NCI-H2029 (cell line): ENCODE measurements at regions not wholly inside any gene's neighbourhood (a gene's known extent, or its start where the extent isn't known, plus 50 kb on each side); places are given as distances from the start of the nearest gene placed in this dataset.

ENCODE experiments used
- DNase-seq: peaks from one replicate; lab custom pipeline; 2025; lab: John Stamatoyannopoulos, UW

DNA sequence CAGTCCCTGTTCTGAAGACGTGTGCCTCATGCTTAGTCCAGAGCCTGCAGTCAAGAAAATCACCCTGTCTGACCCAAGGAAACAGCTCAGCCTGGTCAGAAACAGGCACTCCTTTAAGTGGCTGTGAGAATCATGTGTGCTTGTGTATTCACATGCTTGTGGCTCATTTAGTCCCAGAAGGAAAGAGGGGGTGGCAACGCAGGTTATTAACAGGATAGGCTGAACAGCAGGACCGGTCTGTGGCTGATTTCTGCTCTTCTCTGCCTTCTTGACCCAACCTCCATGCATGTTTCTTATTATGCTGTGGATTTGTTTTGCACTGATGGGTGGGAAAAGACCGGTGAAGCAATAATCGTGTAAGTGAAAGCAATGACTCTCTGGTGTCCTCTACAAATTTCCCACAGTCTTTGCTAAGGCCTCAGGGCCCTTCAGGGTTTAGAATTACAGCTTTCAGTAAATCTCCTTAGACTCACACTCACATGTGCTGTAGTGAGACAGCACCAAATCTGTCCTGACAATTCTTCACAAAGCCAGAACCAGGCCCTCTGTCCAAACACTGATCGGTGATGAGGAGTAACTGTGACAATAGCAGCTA is 288.1 kb downstream of the ETS1 start:
- DNase-seq: peak; percentile 22

DNA sequence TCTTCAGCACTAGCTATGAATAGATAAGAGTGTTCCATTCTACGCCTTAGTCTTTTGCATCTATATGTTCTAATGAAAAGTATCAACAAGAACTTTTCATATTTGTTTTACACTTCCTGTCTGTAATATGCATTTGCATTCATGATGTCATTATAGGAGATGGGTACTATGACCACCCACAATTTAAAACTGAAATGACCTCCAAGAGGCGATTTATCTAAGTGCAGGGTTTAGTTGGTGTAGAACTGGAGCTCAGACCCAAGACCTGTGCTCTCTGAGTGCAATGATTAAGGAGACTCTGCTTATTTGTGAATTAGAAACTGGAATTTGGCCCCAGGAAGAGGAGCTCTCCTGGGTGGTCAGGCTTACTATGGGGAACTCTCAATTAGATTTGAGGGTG is 289.1 kb downstream of the ETS1 start:
- no peak for DNase-seq

DNA sequence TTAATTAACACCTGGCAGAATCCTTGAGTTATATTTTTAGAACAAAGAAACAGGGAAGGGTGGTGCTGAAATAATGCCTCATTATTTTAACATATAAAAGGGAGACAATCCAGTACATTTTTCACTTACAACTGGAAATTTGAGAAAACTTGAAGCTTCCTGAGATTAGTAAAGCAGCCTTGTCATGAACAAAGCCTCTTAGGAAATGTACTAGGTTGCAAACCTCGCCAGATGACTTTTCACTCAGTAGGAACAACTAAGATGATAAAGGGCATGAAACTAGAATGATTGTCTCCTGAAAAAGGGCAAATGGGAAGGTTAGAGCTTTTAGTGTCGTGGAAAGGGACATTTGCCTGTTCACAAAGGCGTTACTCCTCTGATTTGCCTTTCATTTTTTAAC is 289.6 kb downstream of the ETS1 start:
- no peak for DNase-seq

DNA sequence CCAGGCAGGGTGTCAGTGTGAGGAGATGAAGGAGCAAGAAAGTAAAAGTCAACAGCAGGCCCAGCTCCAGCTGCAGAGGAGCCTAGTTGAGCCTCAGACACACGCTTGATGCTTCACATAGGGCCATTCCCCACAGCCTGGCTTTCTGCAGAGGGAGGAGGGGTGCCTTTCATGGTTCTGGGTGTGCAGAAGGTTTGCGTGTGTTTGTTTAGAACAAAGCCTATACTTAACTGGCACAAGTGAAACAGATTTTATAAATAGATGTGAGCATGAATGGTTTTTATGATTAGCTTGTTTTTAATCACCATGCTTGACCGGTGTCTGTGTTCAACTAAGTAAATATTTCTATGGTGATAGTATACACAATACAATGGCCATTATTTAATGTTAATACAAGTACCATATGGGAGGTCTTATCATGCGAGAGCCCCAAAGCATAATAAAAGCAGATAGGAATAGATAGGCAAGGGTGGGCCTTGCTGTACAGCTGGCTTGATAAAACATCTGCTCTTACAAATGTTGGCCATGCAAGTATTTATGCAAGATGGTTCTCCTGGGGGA is 290.2 kb downstream of the ETS1 start:
- DNase-seq: peak; percentile 83

DNA sequence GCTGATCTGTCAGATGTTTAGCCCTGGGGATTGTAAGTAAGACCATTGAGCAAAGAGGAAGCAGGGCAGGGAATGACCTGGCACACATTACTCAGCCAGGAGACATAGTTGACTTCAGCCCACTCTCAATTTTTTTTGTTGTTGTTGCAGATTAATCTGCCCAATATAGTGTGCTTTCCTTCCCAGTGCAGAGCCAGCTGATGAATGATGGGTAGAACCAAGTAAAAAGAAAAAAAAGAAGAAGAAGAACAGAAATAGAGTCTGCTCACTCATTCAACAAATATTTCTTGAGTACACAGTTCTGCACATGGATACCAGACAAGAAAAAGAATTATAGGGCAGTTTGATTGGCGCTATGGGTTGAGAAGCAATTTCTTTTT is 292.7 kb downstream of the ETS1 start:
- no peak for DNase-seq

DNA sequence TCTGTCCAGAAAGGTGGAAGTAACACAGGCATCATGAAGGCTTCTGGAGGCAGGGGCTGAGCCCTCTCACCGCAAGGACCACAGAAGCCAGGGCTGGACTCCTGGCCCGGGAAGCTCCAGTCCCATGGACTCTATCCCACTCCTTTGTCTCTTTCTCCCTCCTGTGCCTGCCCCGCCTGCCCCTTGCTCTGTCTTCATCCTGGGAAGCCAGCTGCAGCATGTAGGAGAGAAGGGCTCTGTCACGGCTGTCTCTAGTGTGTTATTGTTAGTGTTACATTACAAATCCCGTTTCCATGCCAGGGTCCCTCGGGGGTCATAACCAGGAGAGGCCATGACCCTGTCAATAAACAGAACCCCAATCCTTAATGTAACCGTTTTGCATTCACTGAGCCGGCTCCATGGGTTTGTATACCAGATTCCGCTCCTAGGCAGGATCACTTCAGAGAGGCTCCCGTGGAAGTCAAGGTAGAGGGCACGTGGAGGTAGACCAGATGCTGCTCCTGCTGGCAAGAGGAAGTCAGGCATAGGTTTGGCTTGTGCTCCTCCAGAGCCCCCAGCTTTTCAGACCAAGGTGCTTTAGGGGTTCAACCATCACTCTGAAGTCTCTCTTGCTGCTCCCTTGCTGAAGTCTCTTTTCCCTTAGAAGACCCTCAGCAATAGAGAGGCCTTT is 293.2 kb downstream of the ETS1 start:
- DNase-seq: no peak

DNA sequence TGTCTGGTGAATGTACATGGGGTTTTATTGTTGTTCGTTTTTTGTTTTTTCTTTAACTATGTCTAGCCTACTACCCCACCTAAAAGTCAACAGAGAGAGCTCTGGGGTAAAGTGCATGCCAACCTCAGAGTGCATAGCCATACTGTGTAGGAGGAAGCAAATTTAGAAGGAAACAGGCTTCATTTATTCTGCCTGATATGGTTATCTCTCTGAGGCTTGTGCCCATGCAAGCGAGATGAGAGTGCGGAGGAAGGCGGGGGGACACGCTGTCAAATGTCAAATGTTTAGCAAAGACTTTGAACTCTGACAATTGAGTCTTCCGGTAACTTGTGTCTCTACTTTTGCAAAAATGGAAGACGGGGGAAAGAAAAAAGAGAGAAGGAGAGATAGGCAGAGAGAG is 295.5 kb downstream of the ETS1 start:
- DNase-seq: no peak

DNA sequence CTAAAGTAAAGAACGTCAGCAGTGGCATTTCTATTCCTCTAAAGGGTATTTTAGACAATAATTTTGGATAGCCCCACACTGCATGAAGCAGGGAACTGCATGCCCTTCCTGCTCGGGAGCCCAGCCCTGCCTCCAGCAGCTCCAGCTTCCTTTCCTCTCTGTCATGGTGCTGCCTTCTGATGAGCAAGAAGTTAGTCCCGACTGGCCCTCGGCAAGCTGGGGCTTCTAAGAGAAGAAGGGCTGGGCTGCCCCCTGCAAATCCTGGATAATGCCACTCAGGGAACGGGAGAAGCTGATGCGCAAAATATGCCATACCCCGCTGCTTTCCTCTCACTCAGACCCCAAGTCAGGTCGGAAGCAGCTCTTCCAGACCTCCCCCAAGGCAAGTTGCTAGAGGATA is 296.4 kb downstream of the ETS1 start:
- no peak for DNase-seq

DNA sequence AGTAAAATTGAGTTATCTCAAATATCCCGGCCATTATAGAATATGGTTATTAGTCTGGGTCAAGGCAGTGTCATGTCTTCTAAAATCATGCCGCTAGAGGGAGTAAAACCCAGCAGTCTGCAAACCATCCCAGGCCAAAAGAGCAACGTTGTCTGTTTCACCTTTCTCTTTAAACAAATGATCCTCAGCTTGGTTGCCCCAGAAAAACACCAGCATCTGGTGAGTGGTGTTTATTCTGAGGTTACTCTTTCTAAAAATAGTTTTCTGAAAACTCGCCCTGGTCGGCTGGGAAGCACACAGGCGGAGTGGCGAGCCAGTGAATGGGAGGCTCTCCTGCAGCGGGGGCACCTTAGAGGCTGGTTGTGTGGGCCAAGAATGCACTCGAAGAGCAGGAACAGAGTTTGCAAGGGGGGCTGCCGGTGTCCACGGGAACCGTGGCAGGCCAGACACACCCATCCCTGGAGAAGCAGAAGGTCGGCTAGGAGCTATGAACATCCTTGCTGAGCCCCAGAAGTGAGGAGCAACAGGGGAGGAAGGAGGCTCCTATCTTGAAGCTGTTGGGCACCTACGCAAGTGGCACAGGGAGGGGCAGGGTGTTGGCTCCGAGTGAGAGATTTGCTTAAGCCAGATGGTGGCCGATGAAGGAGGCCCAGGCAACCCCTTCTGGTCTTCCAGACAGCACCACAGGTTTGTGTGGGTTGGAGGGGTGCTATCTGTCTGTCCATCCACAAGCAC is 297.1 kb downstream of the ETS1 start:
- peak; percentile 73 for DNase-seq

DNA sequence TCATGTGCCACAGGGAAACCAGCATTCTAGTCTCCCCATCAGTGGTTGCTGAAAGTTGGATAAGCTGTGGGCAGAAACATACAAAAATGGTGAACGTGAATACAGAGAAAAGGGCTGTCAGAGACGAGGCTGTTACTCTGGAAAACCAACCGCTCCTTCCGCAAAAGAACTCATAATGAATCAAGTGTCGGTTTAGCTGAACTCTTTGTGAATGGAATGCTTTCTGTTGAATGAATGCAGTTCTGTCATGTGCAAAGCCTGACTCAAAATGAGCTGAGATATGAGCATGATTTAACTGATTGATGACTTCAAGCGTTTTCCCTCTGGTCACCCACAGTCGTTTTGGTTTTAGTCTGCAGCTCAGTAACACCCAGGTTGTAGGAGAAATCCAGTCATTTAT is 298.3 kb downstream of the ETS1 start:
- DNase-seq: no peak

DNA sequence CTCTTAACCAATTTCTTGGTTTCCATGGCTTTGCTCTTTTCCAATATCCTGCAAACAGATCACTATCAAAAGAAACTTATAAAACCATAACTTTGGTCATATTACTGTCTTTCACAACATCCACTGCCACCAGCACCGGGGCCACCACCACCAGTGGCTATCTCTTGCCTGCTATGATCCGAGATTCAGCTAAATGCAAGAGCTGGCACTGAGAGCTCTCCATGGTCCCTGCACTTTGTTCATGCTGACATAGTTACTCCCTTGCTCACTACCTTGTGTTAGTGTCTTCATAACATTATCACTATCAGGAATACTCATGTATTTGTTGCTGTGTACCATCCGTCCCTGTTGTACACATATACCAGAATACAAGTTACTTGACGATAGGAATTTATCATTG is 299.0 kb downstream of the ETS1 start:
- no peak for DNase-seq

DNA sequence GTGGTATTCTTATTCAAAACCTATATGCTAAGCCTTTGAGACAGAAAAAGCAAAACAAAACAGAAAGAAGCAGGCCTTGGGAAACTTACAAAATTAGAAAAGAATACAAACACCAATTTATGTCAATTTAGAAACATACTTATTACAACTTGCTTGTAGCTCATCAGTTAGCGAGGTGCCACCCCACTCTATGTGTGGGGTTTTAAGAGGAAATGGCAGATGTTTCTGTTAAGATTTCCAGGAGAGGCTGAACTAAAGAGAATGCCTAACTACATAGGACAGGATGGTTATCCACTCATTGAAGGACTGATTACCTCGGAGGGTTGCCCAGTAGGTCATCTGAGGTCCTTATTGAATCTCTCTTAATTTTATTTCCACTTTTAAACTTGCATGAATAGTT is 302.0 kb downstream of the ETS1 start:
- DNase-seq: no peak

DNA sequence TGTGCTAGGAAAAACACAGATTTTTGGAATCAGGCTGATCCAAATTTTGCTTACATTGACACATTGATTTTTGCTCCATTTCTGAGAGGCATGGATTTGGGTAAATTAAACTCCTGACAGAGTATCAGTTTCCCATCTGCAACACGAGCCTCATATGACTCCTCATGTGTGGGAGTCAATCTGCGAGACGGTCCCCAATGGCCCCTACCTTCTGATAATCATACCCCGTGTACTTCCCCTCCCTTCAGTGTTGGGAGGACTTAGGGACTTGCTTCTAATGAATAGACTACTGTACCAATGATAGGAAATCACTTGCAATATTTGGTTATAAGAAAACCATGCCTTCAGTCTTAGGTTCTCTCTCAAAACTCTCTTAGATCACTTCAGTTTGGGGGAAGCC is 302.7 kb downstream of the ETS1 start:
- DNase-seq: no peak

DNA sequence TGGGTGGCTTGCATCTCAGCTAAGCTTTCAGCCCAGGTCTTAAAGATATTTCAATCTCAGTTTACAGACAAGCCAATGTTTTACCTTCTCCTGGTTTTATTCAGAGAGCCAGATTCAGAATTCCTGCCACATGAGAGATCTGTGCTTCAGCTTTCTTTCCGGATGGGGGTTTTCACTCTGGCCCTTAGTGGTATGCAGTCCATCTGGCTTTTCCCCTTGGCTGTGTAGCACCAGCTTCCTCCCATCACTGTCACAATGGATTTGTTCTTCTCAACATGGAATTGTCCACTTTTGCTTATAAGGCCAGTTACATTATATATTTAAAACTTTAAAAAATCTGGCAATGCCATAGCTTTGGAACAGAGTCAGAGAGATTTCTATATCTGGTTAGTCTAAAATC is 303.9 kb downstream of the ETS1 start:
- no peak for DNase-seq

DNA sequence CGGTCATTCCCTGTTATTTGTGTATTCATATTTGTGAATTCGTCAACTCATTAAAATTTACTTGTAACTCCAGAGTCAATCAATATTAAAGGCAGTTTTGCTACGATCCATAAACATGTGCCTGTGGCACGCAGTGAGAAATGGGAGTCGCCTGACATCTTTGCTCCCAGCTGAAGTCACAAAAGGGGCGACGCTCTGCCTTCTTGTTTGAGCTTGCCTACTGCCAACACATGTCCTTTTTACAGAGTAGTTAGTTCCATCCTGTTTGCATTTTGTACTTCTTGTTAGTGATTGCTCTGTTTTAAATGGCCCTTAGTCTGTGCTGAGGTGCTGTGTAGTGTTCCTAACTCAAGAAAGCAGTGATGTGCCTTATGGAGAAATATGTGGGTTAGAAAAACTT is 305.3 kb downstream of the ETS1 start:
- DNase-seq: no peak

DNA sequence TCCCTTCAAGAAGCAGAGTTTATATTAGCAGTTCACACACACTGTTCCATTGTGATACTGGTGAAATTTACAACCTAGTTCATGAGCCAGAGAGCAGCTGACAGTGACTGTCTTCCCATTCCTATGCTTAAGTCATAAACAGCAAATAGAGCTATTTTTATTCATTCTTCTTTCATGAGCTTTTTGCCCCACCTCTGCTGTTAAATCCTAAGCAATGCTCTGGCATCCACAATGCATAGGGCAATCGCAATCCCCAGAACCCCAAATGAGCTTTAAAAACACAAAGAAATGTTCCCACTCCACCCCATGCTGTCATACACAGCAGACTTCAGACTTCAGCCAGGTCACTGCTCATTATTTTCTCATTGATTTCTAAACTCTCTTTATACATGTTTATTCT is 307.5 kb downstream of the ETS1 start:
- DNase-seq: no peak

DNA sequence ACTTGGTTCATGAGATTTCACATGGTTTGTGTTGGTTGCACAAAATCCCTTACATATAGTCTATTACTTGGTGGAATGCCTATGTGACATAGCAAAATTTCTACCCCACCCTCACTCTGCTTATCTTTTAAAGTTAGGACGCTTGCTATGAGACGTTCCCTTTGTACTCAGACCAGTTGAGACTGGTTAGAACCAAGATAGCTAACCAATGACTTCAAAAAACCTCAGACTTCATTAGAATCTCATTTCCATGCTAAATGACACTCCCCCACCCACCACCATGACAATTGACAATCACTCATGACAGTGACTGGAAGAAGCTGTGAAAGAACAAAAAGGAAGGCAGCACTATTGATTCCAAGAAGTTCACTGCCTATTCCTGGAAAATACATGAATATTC is 313.6 kb downstream of the ETS1 start:
- DNase-seq: no peak

DNA sequence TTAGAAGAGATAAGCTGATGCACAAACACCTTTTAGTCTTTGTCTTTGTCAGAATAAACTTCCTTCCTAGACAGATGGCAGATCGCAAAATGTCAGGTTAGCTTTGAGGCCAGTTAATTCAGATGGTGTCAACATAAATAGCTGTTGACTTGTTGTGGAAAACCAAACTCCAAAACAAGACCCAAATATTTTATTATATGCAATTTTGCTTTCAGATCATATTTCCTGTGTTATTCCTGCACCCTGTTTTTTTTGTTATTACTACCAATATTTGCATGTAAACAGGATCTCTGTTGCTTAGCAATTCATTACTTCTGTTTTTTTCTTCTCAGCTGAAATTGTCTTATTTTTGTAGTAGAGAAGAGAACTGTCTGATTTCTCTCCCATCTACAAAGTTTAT is 316.0 kb downstream of the ETS1 start:
- no peak for DNase-seq

DNA sequence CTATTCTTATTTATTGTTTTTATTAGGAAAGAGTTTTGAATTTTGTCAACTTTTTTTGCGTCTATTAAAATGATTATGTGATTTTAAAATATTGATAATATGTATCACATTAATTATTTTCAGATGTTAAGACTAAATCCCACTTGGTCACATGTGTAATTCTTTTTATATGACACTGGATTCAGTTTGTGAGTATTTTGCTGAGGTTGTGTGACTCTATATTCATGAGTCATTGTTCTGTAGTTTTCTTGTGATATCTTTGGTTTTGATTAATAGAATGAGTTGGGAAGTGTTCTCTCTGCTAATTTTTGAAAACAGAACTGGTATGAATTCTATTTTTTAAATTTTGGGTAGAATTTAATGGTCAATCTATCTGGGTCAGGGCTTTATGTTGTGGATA is 317.9 kb downstream of the ETS1 start:
- no peak for DNase-seq

DNA sequence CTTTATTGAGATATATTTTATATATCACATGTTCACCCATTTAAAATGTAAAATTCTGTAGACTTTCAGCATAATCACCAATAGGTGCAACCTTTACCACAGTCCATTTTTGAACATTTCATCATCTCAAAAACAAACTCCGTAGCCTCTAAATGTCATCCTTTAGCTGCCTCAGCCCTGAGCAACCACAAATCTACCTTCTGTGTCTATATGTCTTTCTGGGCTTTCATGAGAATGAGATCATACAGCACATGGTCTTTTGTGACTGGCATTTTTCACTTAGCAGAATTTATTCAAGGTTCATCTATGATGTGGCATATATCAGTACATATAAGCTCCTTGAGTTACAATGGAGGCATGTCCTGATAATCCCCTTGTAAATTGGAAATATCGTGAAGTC is 320.5 kb downstream of the ETS1 start:
- no peak for DNase-seq

DNA sequence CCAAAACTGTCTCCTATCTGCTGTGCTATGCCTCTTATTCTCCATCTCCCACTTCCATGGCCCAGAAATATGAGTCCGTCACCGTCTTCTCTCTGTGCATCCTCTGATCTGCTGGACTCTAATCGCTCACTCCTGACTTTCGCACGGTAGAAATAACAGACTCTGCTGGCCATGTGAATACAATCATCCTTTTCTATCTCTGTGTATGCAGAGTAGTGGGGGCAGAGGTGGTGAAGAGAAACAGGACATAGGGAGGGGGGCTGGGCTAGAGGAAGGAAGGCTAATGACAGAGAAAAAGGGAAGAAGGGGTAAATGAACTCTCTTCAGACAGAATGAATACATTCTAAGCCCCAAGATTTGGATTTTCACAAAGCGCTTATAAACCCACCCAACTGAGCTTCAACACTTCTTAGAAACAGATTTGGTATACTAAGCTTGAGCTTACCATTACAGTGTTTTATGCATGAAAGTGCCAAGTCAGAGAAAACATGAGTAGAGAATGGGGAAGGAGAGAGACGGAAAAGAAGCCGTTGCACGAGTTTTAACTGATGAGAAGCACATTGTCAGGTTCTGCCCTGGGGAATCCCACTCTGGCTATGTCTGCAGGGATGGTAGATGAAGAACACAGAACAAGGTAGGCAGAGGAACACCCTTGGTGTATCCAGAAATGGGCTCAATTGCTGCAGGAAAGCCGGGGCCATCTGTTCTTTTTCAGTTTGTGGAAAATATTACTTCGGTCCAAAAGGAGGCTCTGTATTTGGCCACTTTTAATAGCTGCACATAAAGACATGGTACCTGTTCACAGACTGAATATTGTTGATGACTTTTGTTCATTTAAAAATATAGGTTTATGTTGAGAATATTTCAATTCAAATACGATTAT is 324.7 kb downstream of the ETS1 start:
- no peak for DNase-seq

DNA sequence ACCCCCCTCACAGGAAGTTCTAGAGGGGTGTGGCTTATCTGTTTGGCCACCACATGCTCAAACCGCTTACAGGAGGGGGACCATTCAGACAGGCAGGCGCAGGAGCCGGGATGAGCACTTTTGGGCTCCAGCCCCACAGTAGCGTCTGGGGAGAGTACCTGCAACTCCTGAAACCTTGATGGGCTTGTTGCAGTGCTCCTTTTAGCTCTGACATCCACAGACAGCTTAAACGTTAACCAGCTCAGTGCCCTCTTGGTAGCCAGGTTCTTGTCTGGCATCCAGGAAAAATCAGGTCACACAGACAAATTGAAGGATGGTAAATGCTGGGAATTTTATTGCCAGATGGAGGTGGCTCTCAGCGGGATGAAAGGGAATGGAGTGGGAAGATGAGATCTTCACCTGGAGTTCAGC is 326.3 kb downstream of the ETS1 start:
- DNase-seq: peak; percentile 49
